Stimulated activated naive B cell treated with anti-CD40 and anti-IgM and Interleukin-4, amounts not matched to agents 10 μg/mL and 1 μg/mL and 100 μg/mL, for 72 hours (primary cell): ENCODE measurements at regions not wholly inside any gene's neighbourhood (a gene's known extent, or its start where the extent isn't known, plus 50 kb on each side); places are given as distances from the start of the nearest gene placed in this dataset.

Experiments used
- ATAC-seq, 2 donors: fragments of 150-1000 bp; cut with Tn5 transposase; replicated peaks; 2 replicates each; pipeline ENCODE4 v1.10.0; 2021; ENCODE audit warnings: moderate library complexity in 1 of 2
- DNase-seq: peaks from one replicate; pipeline ENCODE4 v3.0.0; 2021
- H3K27ac Mint-ChIP-seq: one replicate; pipeline ENCODE4 v1.8.0; 2022; ENCODE audit warnings: mild to moderate bottlenecking, mixed read lengths
- H3K27me3 Mint-ChIP-seq, 2 donors: one replicate each; pipeline ENCODE4 v1.8.0; 2022; ENCODE audit warnings: mixed read lengths in 2 of 2
- H3K36me3 Mint-ChIP-seq, 2 donors: one replicate each; pipeline ENCODE4 v1.8.0; 2022; ENCODE audit warnings: mixed read lengths in 2 of 2, mild to moderate bottlenecking in 1 of 2
- H3K4me1 Mint-ChIP-seq, 2 donors: one replicate each; pipeline ENCODE4 v1.8.0; 2022; ENCODE audit warnings: mixed read lengths in 2 of 2, mild to moderate bottlenecking in 1 of 2
- H3K4me3 Mint-ChIP-seq, 2 donors: one replicate each; pipeline ENCODE4 v1.8.0; 2022; ENCODE audit warnings: mild to moderate bottlenecking in 2 of 2, mixed read lengths in 2 of 2, moderate library complexity in 1 of 2
- H3K9me3 Mint-ChIP-seq, 2 donors: one replicate each; pipeline ENCODE4 v1.8.0; 2022; ENCODE audit warnings: mixed read lengths in 2 of 2, mild to moderate bottlenecking in 1 of 2

GRCh38 chr1:68352202-68352601 is 97.6 kb downstream of the RPE65 start:
- H3K9me3 Mint-ChIP-seq = peaks cover 3 to 5% of the 10 kb centered on the region in 2 donors
- H3K27ac Mint-ChIP-seq = no peak overlapping the region
- no peak overlapping the region for H3K4me3 Mint-ChIP-seq
- no peak for ATAC-seq
- H3K36me3 Mint-ChIP-seq = peaks cover 0 to 3% of the 10 kb centered on the region in 2 donors
- no peaks in the 10 kb centered on the region for H3K27me3 Mint-ChIP-seq
- peaks cover 3 to 6% of the 10 kb centered on the region in 2 donors for H3K4me1 Mint-ChIP-seq
- DNase-seq = no peak

GRCh38 chr1:68347415-68347814 is 102.3 kb downstream of the RPE65 start:
- Mint-ChIP-seq H3K36me3 (peaks cover 0 to 3% of the 10 kb centered on the region in 2 donors), H3K27me3 (no peaks in the 10 kb centered on the region), H3K4me1 (peaks cover 11 to 12% of the 10 kb centered on the region in 2 donors), H3K4me3 (no peak overlapping the region), H3K27ac (no peak overlapping the region), H3K9me3 (peaks cover 2 to 5% of the 10 kb centered on the region in 2 donors)
- peak; percentile 58 for DNase-seq
- peak; percentile 98 for ATAC-seq

- Mint-ChIP-seq H3K9me3 (peaks cover 2 to 5% of the 10 kb centered on the region in 2 donors), H3K27me3 (peaks cover 0 to 5% of the 10 kb centered on the region in 2 donors), H3K4me1 (peaks cover 11 to 12% of the 10 kb centered on the region in 2 donors), H3K36me3 (peaks cover 0 to 3% of the 10 kb centered on the region in 2 donors), H3K27ac (no peak overlapping the region), H3K4me3 (no peak overlapping the region)
- DNase-seq (no peak), ATAC-seq (no peak)
These were observed 103.5 kb downstream of the RPE65 start for GRCh38 chr1:68346188-68346808.

- Mint-ChIP-seq H3K4me1 (peaks cover 6 to 12% of the 10 kb centered on the region in 2 donors), H3K27me3 (peaks cover 8 to 22% of the 10 kb centered on the region in 2 donors), H3K36me3 (peaks cover 0 to 3% of the 10 kb centered on the region in 2 donors), H3K27ac (no peak overlapping the region), H3K4me3 (no peak overlapping the region), H3K9me3 (peaks cover 2 to 4% of the 10 kb centered on the region in 2 donors)
- DNase-seq (no peak), ATAC-seq (no peak)
These were observed 105.5 kb downstream of the RPE65 start for GRCh38 chr1:68344208-68344607.

GRCh38 chr1:68340951-68341350 is 108.6 kb upstream of the WLS start:
- Mint-ChIP-seq H3K36me3 (no peaks in the 10 kb centered on the region), H3K9me3 (no peaks in the 10 kb centered on the region), H3K4me1 (peaks cover 3 to 4% of the 10 kb centered on the region in 2 donors), H3K27me3 (peaks cover 8 to 35% of the 10 kb centered on the region in 2 donors), H3K27ac (no peak overlapping the region), H3K4me3 (no peak overlapping the region)
- no peak for DNase-seq
- ATAC-seq = no peak

GRCh38 chr1:68339505-68339904 is 107.2 kb upstream of the WLS start:
- ATAC-seq (no peak), DNase-seq (no peak)
- H3K4me1 Mint-ChIP-seq = peaks cover 0 to 4% of the 10 kb centered on the region in 2 donors
- no peaks in the 10 kb centered on the region for H3K36me3 Mint-ChIP-seq
- H3K27ac Mint-ChIP-seq = no peak overlapping the region
- H3K27me3 Mint-ChIP-seq = peaks cover 8 to 42% of the 10 kb centered on the region in 2 donors
- H3K4me3 Mint-ChIP-seq = no peak overlapping the region
- H3K9me3 Mint-ChIP-seq = no peaks in the 10 kb centered on the region

GRCh38 chr1:68338081-68338480 is 105.8 kb upstream of the WLS start:
- Mint-ChIP-seq H3K4me1 (peaks cover 0 to 4% of the 10 kb centered on the region in 2 donors), H3K36me3 (no peaks in the 10 kb centered on the region), H3K27ac (no peak overlapping the region), H3K4me3 (no peak overlapping the region), H3K9me3 (peaks cover 0 to 4% of the 10 kb centered on the region in 2 donors), H3K27me3 (peaks cover 13 to 51% of the 10 kb centered on the region in 2 donors)
- DNase-seq (no peak), ATAC-seq (no peak)

- Mint-ChIP-seq H3K4me3 (no peak overlapping the region), H3K36me3 (no peaks in the 10 kb centered on the region), H3K9me3 (peaks cover 0 to 4% of the 10 kb centered on the region in 2 donors), H3K27me3 (peaks cover 15 to 39% of the 10 kb centered on the region in 2 donors), H3K4me1 (no peaks in the 10 kb centered on the region), H3K27ac (no peak overlapping the region)
- DNase-seq (no peak), ATAC-seq (no peak)
These were observed 99.7 kb upstream of the WLS start for GRCh38 chr1:68332041-68332440.

- no peak for DNase-seq
- H3K27ac Mint-ChIP-seq = no peak overlapping the region
- H3K27me3 Mint-ChIP-seq = peaks cover 15 to 32% of the 10 kb centered on the region in 2 donors
- peak in 1 of 2 donors; percentile 25 for ATAC-seq
- H3K4me1 Mint-ChIP-seq = no peaks in the 10 kb centered on the region
- no peak overlapping the region for H3K4me3 Mint-ChIP-seq
- H3K9me3 Mint-ChIP-seq = peaks cover 0 to 4% of the 10 kb centered on the region in 2 donors
- H3K36me3 Mint-ChIP-seq = no peaks in the 10 kb centered on the region
These were observed 99.0 kb upstream of the WLS start for GRCh38 chr1:68331117-68331865.

- Mint-ChIP-seq H3K36me3 (no peaks in the 10 kb centered on the region), H3K9me3 (peaks cover 0 to 4% of the 10 kb centered on the region in 2 donors), H3K4me3 (no peak overlapping the region), H3K27me3 (peaks cover 15 to 28% of the 10 kb centered on the region in 2 donors), H3K4me1 (no peaks in the 10 kb centered on the region), H3K27ac (no peak overlapping the region)
- DNase-seq (no peak), ATAC-seq (no peak)
These were observed 98.1 kb upstream of the WLS start for GRCh38 chr1:68330391-68330790.

- ATAC-seq (no peak), DNase-seq (no peak)
- Mint-ChIP-seq H3K4me1 (no peaks in the 10 kb centered on the region), H3K27me3 (peaks cover 14 to 20% of the 10 kb centered on the region in 2 donors), H3K36me3 (no peaks in the 10 kb centered on the region), H3K9me3 (peaks cover 0 to 3% of the 10 kb centered on the region in 2 donors), H3K4me3 (no peak overlapping the region), H3K27ac (no peak overlapping the region)
These were observed 96.9 kb upstream of the WLS start for GRCh38 chr1:68329096-68329835.

- ATAC-seq (no peak), DNase-seq (no peak)
- no peaks in the 10 kb centered on the region for H3K4me1 Mint-ChIP-seq
- no peaks in the 10 kb centered on the region for H3K36me3 Mint-ChIP-seq
- no peaks in the 10 kb centered on the region for H3K9me3 Mint-ChIP-seq
- H3K27me3 Mint-ChIP-seq = peaks cover 10 to 16% of the 10 kb centered on the region in 2 donors
- no peak overlapping the region for H3K27ac Mint-ChIP-seq
- no peak overlapping the region for H3K4me3 Mint-ChIP-seq
These were observed 96.2 kb upstream of the WLS start for GRCh38 chr1:68328490-68328889.

- no peak for DNase-seq
These were observed 95.1 kb upstream of the WLS start for GRCh38 chr1:68327414-68327813.

GRCh38 chr1:68326481-68326880 is 94.2 kb upstream of the WLS start:
- Mint-ChIP-seq H3K27ac (no peak overlapping the region), H3K36me3 (no peaks in the 10 kb centered on the region), H3K27me3 (no peaks in the 10 kb centered on the region), H3K4me3 (no peak overlapping the region), H3K4me1 (no peaks in the 10 kb centered on the region), H3K9me3 (no peaks in the 10 kb centered on the region)
- DNase-seq = no peak
- no peak for ATAC-seq

More at GRCh38 chr1:68327414-68327813, 95.1 kb upstream of the WLS start:
- Mint-ChIP-seq H3K9me3 (no peaks in the 10 kb centered on the region), H3K36me3 (no peaks in the 10 kb centered on the region), H3K4me3 (no peak overlapping the region), H3K27ac (no peak overlapping the region), H3K27me3 (peaks cover 6% of the 10 kb centered on the region in 2 donors), H3K4me1 (no peaks in the 10 kb centered on the region)
- ATAC-seq = no peak
